ENCODE measurements at regions not wholly inside any gene's neighbourhood (a gene's known extent, or its start where the extent isn't known, plus 50 kb on each side); places are given as distances from the start of the nearest gene placed in this dataset.

DNA sequence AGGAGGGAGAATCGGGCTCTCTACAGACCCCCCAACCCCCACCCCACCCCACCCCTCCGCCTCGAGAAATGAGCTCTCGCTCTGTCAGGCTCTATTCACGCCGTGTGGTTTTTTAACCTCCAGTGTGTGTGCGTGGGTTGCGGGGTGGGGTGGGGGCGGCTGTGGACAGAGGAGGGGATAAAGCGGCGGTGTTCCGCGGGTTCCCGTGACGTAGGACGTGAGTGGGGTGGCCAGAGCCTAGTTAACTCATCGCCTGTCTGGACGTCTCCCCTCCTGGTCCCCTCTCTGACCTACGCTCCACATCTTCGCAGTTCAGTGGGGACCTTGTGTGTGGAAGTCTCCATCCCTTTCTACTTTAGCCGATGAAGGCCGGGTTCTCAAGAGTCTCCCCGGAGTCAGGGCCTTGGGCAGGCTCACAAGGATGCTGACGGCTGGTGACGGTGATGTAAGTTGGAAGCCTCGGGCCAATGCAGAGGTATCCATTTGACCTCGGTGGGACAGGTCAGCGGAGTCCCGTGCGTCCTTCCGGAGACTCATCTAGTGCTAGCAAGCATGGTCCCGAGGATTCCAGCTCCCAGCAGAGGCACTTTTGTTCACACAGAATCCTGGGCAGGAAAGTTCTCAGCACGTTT, 1507.1 kb upstream of the DEFB115 start:
- TF ChIP-seq POLR2A (IDR thresholded peaks at IDR 0.05) (no peak), EP300 (IDR thresholded peaks at IDR 0.05) (no peak)
